Left ventricle myocardium inferior (tissue), 1 donor: ENCODE measurements at regions not wholly inside any gene's neighbourhood (a gene's known extent, or its start where the extent isn't known, plus 50 kb on each side); places are given as distances from the start of the nearest gene placed in this dataset.

ENCODE experiments used
- DNase-seq: peaks from one replicate; pipeline ENCODE4 v3.0.0-alpha.2; 2020
- H3K27ac ChIP-seq: fragments of 200-600 bp; replicated peaks from 2 replicates; pipeline ENCODE4 v1.8.0; 2021
- H3K27me3 ChIP-seq: fragments of 200-600 bp; 2 replicates; pipeline ENCODE4 v1.8.0; 2021; ENCODE audit warnings: low read depth
- H3K36me3 ChIP-seq: fragments of 200-600 bp; 2 replicates; pipeline ENCODE4 v1.8.0; 2021
- H3K4me1 ChIP-seq: fragments of 200-600 bp; 2 replicates; pipeline ENCODE4 v1.8.0; 2021
- H3K4me3 ChIP-seq: fragments of 200-600 bp; 2 replicates; pipeline ENCODE4 v1.8.0; 2021; ENCODE audit warnings: mild to moderate bottlenecking, moderate library complexity
- H3K9me3 ChIP-seq: fragments of 200-600 bp; replicated peaks from 2 replicates; pipeline ENCODE4 v1.8.0; 2021
- intact Hi-C: fragments of 100-400 bp; cut with micrococcal nuclease; formaldehyde crosslinking; loops from one replicate; pipeline ENCODE4 v1.11.0; 2022
- TF ChIP-seq, protein P1 (sequence below): fragments of 200-600 bp; IDR thresholded peaks from 2 replicates; pipeline ENCODE4 v1.8.0; 2021; ENCODE audit warnings: antibody characterized with exemption, mild to moderate bottlenecking, borderline replicate concordance
- donor health status: DM: no; HTN: yes; CAD: no; lungs with severe emphysema.

- H3K4me3 ChIP-seq = no peak overlapping the region
- DNase-seq = no peak
- H3K9me3 ChIP-seq = no peaks in the 10 kb centered on the region
- H3K27ac ChIP-seq = no peak overlapping the region
- no peaks in the 10 kb centered on the region for H3K36me3 ChIP-seq
- intact Hi-C loops = no loop called here
- peaks cover 10% of the 10 kb centered on the region for H3K4me1 ChIP-seq
- TF ChIP-seq, protein P1, sequence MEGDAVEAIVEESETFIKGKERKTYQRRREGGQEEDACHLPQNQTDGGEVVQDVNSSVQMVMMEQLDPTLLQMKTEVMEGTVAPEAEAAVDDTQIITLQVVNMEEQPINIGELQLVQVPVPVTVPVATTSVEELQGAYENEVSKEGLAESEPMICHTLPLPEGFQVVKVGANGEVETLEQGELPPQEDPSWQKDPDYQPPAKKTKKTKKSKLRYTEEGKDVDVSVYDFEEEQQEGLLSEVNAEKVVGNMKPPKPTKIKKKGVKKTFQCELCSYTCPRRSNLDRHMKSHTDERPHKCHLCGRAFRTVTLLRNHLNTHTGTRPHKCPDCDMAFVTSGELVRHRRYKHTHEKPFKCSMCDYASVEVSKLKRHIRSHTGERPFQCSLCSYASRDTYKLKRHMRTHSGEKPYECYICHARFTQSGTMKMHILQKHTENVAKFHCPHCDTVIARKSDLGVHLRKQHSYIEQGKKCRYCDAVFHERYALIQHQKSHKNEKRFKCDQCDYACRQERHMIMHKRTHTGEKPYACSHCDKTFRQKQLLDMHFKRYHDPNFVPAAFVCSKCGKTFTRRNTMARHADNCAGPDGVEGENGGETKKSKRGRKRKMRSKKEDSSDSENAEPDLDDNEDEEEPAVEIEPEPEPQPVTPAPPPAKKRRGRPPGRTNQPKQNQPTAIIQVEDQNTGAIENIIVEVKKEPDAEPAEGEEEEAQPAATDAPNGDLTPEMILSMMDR = no peak
- H3K27me3 ChIP-seq = no peaks in the 10 kb centered on the region
These were observed 141.1 kb upstream of the ETAA1 start for GRCh38 chr2:67255933-67256615.

GRCh38 chr2:67256892-67257291, 140.2 kb upstream of the ETAA1 start:
- H3K27ac ChIP-seq = no peak overlapping the region
- no peaks in the 10 kb centered on the region for H3K9me3 ChIP-seq
- intact Hi-C loops = no loop called here
- no peak for DNase-seq
- peaks cover 10% of the 10 kb centered on the region for H3K4me1 ChIP-seq
- no peak overlapping the region for H3K4me3 ChIP-seq
- no peaks in the 10 kb centered on the region for H3K36me3 ChIP-seq
- TF ChIP-seq, protein P1 = no peak
- H3K27me3 ChIP-seq = no peaks in the 10 kb centered on the region

DNA sequence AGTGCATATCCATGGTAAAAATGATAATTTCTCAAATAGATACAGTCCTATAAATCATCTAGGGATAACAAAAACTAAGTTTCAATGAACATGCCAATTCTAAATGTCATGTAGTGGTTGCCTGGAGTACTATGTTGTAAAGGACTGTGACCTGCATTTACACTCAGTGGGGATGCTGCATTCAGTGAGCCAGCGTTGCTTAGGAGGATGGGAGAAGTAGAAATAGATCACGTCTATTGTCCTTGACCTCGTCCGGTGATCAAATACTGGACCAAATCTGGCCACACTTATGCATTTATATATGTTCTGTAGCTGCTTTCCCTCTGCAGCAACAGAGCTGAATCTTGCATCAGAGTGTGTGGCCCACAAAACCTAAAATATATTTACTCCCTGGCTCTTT, 139.0 kb upstream of the ETAA1 start:
- H3K4me1 ChIP-seq = peaks cover 10% of the 10 kb centered on the region
- no peak overlapping the region for H3K4me3 ChIP-seq
- H3K36me3 ChIP-seq = no peaks in the 10 kb centered on the region
- no peaks in the 10 kb centered on the region for H3K27me3 ChIP-seq
- intact Hi-C loops = no loop called here
- TF ChIP-seq, protein P1 = no peak
- no peaks in the 10 kb centered on the region for H3K9me3 ChIP-seq
- H3K27ac ChIP-seq = no peak overlapping the region
- DNase-seq = no peak

DNA sequence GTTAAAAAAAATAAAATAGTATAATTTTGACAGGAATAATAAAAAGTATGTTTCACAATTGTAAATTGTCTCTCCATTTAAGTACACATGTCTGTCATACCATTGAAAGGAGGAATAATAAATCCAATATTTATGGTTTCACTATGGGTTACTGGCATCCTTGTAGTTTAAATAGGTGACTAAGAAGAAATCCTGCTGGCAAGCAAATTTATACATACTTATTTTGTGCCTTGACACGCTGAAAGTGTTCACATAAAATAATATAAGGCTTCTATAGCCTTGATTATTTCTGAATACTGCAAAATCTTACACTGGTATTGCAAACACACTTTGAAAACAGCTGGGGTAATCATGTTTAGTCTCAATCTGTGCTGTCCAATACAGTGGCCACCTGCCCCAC, 138.3 kb upstream of the ETAA1 start:
- intact Hi-C loops = no loop called here
- Histone ChIP-seq H3K36me3 (no peaks in the 10 kb centered on the region), H3K9me3 (no peaks in the 10 kb centered on the region), H3K4me1 (peaks cover 10% of the 10 kb centered on the region), H3K27ac (no peak overlapping the region), H3K4me3 (no peak overlapping the region), H3K27me3 (no peaks in the 10 kb centered on the region)
- no peak for DNase-seq
- TF ChIP-seq, protein P1 = no peak

- no peaks in the 10 kb centered on the region for H3K36me3 ChIP-seq
- intact Hi-C loops = no loop called here
- peaks cover 10% of the 10 kb centered on the region for H3K4me1 ChIP-seq
- no peak overlapping the region for H3K4me3 ChIP-seq
- H3K27ac ChIP-seq = peak overlapping the region; percentile 73
- no peaks in the 10 kb centered on the region for H3K9me3 ChIP-seq
- peak; percentile 32 for DNase-seq
- TF ChIP-seq, protein P1 = no peak
- peaks cover 1% of the 10 kb centered on the region for H3K27me3 ChIP-seq
These were observed 137.4 kb upstream of the ETAA1 start for GRCh38 chr2:67259556-67260342.
